Body of pancreas (tissue), 4 donors: ENCODE measurements at regions not wholly inside any gene's neighbourhood (a gene's known extent, or its start where the extent isn't known, plus 50 kb on each side); places are given as distances from the start of the nearest gene placed in this dataset.

ENCODE experiments used
- CTCF ChIP-seq, 7 experiments: fragments of 450-650 bp in 4 of 7; fragments of 200-600 bp in 3 of 7; sonication (generic) in 3 of 7; IDR thresholded peaks; one replicate each; pipeline ENCODE4 v1.5.1; 2016 to 2019; ENCODE audit warnings: antibody characterized with exemption in 7 of 7
- POLR2A ChIP-seq, 3 donors: fragments of 450-650 bp; IDR thresholded peaks; one replicate each; pipeline ENCODE4 v1.6.1; 2016; ENCODE audit warnings: antibody characterized with exemption in 3 of 3, mild to moderate bottlenecking in 2 of 3

- TF ChIP-seq CTCF (IDR thresholded peaks at IDR 0.05) (no peak), POLR2A (IDR thresholded peaks at IDR 0.05) (no peak)
Observed at GRCh38 chr16:73457851-73458250, 409.9 kb upstream of the ZFHX3 start.
